K562 (cell line): ENCODE measurements at regions not wholly inside any gene's neighbourhood (a gene's known extent, or its start where the extent isn't known, plus 50 kb on each side); places are given as distances from the start of the nearest gene placed in this dataset.

Experiments
- ATAC-seq: fragments of 200-7000 bp; cut with Tn5 transposase; 3 replicates; pipeline ENCODE4 v1.9.1; 2020; ENCODE audit warnings: moderate library complexity
- BruUV-seq: library from RNA; stranded (reverse); fragments of 400-500 nt; replicated peaks from 2 replicates; lab custom pipeline; 2021; lab: Mats Ljungman, UMichigan
- CTCF ChIA-PET: fragments of 300-600 bp; formaldehyde crosslinking; extraction: SDS; loops from one replicate; lab custom pipeline; 2021; ENCODE audit warnings: low intra/inter-chr PET ratio; lab: Yijun Ruan, JAX
- POLR2A ChIA-PET: fragments of 300-600, 350-650 bp; sonication (Branson Sonifier 250); formaldehyde crosslinking; extraction: SDS; loops from one replicate; lab custom pipeline; 2021; ENCODE audit warnings: antibody characterized with exemption, inconsistent platforms; lab: Yijun Ruan, JAX
- DNase-seq, 4 experiments: peaks; one replicate each; pipeline versions ENCODE4 v3.0.0 to v3.0.0-alpha.2; 2011 to 2018; ENCODE audit warnings: low spot score in 3 of 4, mixed read lengths in 3 of 4; ENCODE audit errors: extremely low read depth in 1 of 4
- FAIRE-seq: peaks from 2 replicates; lab custom pipeline; 2011; peaks lifted over from hg19 to GRCh38; lab: Jason Lieb, UNC
- H2AFZ ChIP-seq: 2 replicates; pipeline ENCODE4 v1.6.0; 2011; ENCODE audit warnings: low read depth, low read length, control low read depth, inconsistent platforms
- H3K27ac ChIP-seq: fragments of 200-600 bp; 3 replicates; pipeline ENCODE4 v1.8.0; 2011; ENCODE audit warnings: low read depth, mild to moderate bottlenecking, control low read depth, inconsistent platforms, low read length, moderate library complexity, mixed read lengths; ENCODE audit errors: extremely low read depth
- H3K27me3 ChIP-seq, 2 experiments: fragments of 300-600 bp in 1 of 2; 2 replicates in 1 of 2; 3 replicates in 1 of 2; pipeline versions ENCODE4 v1.6.0 to v1.8.0; 2011; ENCODE audit warnings: inconsistent platforms in 2 of 2, low read length in 2 of 2, mild to moderate bottlenecking in 1 of 2, mixed read lengths in 1 of 2, moderate library complexity in 1 of 2; ENCODE audit not compliant: control insufficient read depth in 2 of 2, insufficient read depth in 2 of 2
- H3K36me3 ChIP-seq: fragments of 300-600 bp; 3 replicates; pipeline ENCODE4 v1.8.0; 2011; ENCODE audit warnings: mild to moderate bottlenecking, low read length, inconsistent platforms; ENCODE audit not compliant: control insufficient read depth, insufficient read depth
- H3K4me1 ChIP-seq, 2 experiments: fragments of 200-600 bp in 1 of 2; replicated peaks in 1 of 2; 2 replicates in 1 of 2; 3 replicates in 1 of 2; pipeline versions ENCODE4 v1.5.1 to v1.8.0; 2011; ENCODE audit warnings: inconsistent platforms in 2 of 2, low read length in 2 of 2, mild to moderate bottlenecking in 1 of 2, mixed read lengths in 1 of 2, moderate library complexity in 1 of 2; ENCODE audit not compliant: control insufficient read depth in 2 of 2, insufficient read depth in 2 of 2
- H3K4me2 ChIP-seq: 2 replicates; pipeline ENCODE4 v1.6.1; 2011; ENCODE audit warnings: low read length, control low read depth, inconsistent platforms, mixed read lengths; ENCODE audit not compliant: insufficient read depth
- H3K4me3 ChIP-seq: fragments of 200-600 bp; sonication (generic), shearing (Covaris generic); 2 replicates; pipeline ENCODE4 v1.5.1; 2016; ENCODE audit warnings: control low read depth, inconsistent platforms
- H3K79me2 ChIP-seq: fragments of 200-600 bp; 3 replicates; pipeline ENCODE4 v1.8.0; 2011; ENCODE audit warnings: low read length, inconsistent platforms; ENCODE audit not compliant: control insufficient read depth, insufficient read depth
- H3K9ac ChIP-seq, 2 experiments: 2 replicates each; pipeline versions ENCODE4 v1.6.0 to v1.6.1; 2011; ENCODE audit warnings: low read depth in 2 of 2, low read length in 2 of 2, control low read depth in 1 of 2, inconsistent platforms in 1 of 2, mild to moderate bottlenecking in 1 of 2, mixed read lengths in 1 of 2; ENCODE audit not compliant: insufficient read depth in 1 of 2
- H3K9me1 ChIP-seq: one replicate; pipeline ENCODE4 v1.6.0; 2011; ENCODE audit warnings: inconsistent platforms, mild to moderate bottlenecking, low read length, moderate library complexity; ENCODE audit not compliant: control insufficient read depth, insufficient read depth
- H3K9me3 ChIP-seq: replicated peaks from 2 replicates; pipeline ENCODE4 v1.5.1; 2011; ENCODE audit warnings: low read depth, low read length, inconsistent platforms; ENCODE audit not compliant: control insufficient read depth, insufficient read depth
- H4K20me1 ChIP-seq: replicated peaks from 2 replicates; pipeline ENCODE4 v1.6.1; 2011; ENCODE audit warnings: low read length, inconsistent platforms, mixed read lengths; ENCODE audit not compliant: control insufficient read depth, insufficient read depth
- CBX2 ChIP-seq: fragments of 200-600 bp; sonication (generic); IDR thresholded peaks from one replicate; pipeline ENCODE4 v1.6.1; 2012; ENCODE audit warnings: mild to moderate bottlenecking, low read length, inconsistent platforms; ENCODE audit not compliant: insufficient read depth, poor library complexity, severe bottlenecking
- CHD2 ChIP-seq: IDR thresholded peaks from 2 replicates; pipeline ENCODE4 v1.6.1; 2011; ENCODE audit warnings: low read depth, low read length
- FOS ChIP-seq: IDR thresholded peaks from 3 replicates; pipeline ENCODE4 v1.6.1; 2011; ENCODE audit not compliant: insufficient read length; ENCODE audit errors: extremely low read depth
- FOSL1 ChIP-seq: fragments of 200-800 bp; sonication (Bioruptor generic); conservative IDR thresholded peaks from 2 replicates; pipeline ENCODE4 v1.6.1; 2016; ENCODE audit warnings: missing genetic modification characterization, missing compliant biosample characterization
- HBP1 ChIP-seq: fragments of 450-650 bp; formaldehyde crosslinking; IDR thresholded peaks from 2 replicates; pipeline ENCODE4 v1.4.0; 2022; ENCODE audit warnings: missing genetic modification characterization
- MAFG ChIP-seq: fragments of 450-650 bp; conservative IDR thresholded peaks from 2 replicates; pipeline ENCODE4 v1.6.1; 2016; ENCODE audit warnings: missing genetic modification characterization, missing compliant biosample characterization
- MAX ChIP-seq: sonication (generic); formaldehyde crosslinking; IDR thresholded peaks from 2 replicates; pipeline ENCODE4 v1.9.0; 2022; ENCODE audit warnings: mild to moderate bottlenecking, missing genetic modification reagents
- SNRNP70 ChIP-seq: fragments of 200-400 bp; formaldehyde crosslinking; optimal IDR thresholded peaks from 2 replicates; pipeline ENCODE3; 2017; ENCODE audit warnings: low read depth, low read length
- SRSF3 ChIP-seq: fragments of 200-400 bp; formaldehyde crosslinking; IDR thresholded peaks from 2 replicates; pipeline ENCODE4 v1.6.1; 2016; ENCODE audit warnings: mild to moderate bottlenecking, low read length, moderate library complexity; ENCODE audit not compliant: insufficient read depth
- TCF7L2 ChIP-seq: fragments of 150-350 bp; IDR thresholded peaks from 2 replicates; pipeline ENCODE4 v1.6.1; 2016; ENCODE audit warnings: low read depth, mild to moderate bottlenecking, low read length, moderate library complexity
- ZFP1 ChIP-seq: fragments of 450-650 bp; formaldehyde crosslinking; IDR thresholded peaks from 2 replicates; pipeline ENCODE4 v1.4.0; 2020; ENCODE audit warnings: mild to moderate bottlenecking, mixed read lengths
- ZNF436 ChIP-seq: fragments of 250-450, 450-650 bp; sonication (Bioruptor Pico); formaldehyde crosslinking; IDR thresholded peaks from 2 replicates; pipeline ENCODE4 v1.7.0; 2020; ENCODE audit warnings: mild to moderate bottlenecking
- ZNF780A ChIP-seq: fragments of 250-450 bp; sonication (Bioruptor Pico); IDR thresholded peaks from 2 replicates; pipeline ENCODE4 v1.5.0; 2021; ENCODE audit warnings: mild to moderate bottlenecking
- WGBS: fragments of 100-300 bp; shearing (Covaris generic); methylation state at CpG from one replicate; pipeline ENCODE4 v1.1.6; 2016; ENCODE audit warnings: low coverage, mixed read lengths; ENCODE audit not compliant: insufficient coverage; ENCODE audit errors: missing lambda C conversion rate; 5-methylcytosine and 5-hydroxymethylcytosine counted together
- in situ Hi-C: fragments of 300-500 bp; cut with MboI; formaldehyde crosslinking; loops from 4 replicates; pipeline ENCODE4 v1.15.0; 2018; ENCODE audit warnings: inconsistent platforms, mixed read lengths
- intact Hi-C: fragments of 100-400 bp; cut with micrococcal nuclease; formaldehyde crosslinking; loops from 2 replicates; pipeline ENCODE4 v1.14.2; 2022
- TF ChIP-seq, protein P1 (sequence below): fragments of 450-650 bp; IDR thresholded peaks from 2 replicates; pipeline ENCODE4 v1.6.1; 2014; ENCODE audit warnings: low read depth, mild to moderate bottlenecking, moderate library complexity, borderline replicate concordance

GRCh38 chr7:12785473-12785872, 98.0 kb downstream of the ARL4A start:
- Histone ChIP-seq H3K9ac (no peak overlapping the region), H3K4me2 (no peak overlapping the region), H3K36me3 (no peaks in the 10 kb centered on the region), H3K79me2 (no peaks in the 10 kb centered on the region), H3K9me3 (no peaks in the 10 kb centered on the region; the same call in 1 of the 2 replicates), H2AFZ (peak overlapping the region; percentile 43; the same call in 1 of the 2 replicates), H3K4me1 (no peaks in the 10 kb centered on the region), H3K27ac (no peak overlapping the region), H3K27me3 (no peaks in the 10 kb centered on the region)
- FAIRE-seq: peak; percentile 44
- DNase-seq: no peak
- ChIA-PET CTCF (no interaction called here), POLR2A (interaction anchor here (0.6 kb wide), 1 partner anchor 1212 kb away, joined by 3 read pairs; no protein-coding TSS in a partner anchor)
- ATAC-seq: no peak
- TF ChIP-seq SNRNP70: no peak
- TF ChIP-seq MAFG: no peak
- TF ChIP-seq CBX2: no peak
- no peak for TF ChIP-seq TCF7L2
- TF ChIP-seq ZNF436: no peak
- TF ChIP-seq CHD2: no peak
- no peak for TF ChIP-seq HBP1 (CRISPR knock-in tag)
- TF ChIP-seq ZFP1 (CRISPR knock-in tag): no peak
- TF ChIP-seq, protein P1, sequence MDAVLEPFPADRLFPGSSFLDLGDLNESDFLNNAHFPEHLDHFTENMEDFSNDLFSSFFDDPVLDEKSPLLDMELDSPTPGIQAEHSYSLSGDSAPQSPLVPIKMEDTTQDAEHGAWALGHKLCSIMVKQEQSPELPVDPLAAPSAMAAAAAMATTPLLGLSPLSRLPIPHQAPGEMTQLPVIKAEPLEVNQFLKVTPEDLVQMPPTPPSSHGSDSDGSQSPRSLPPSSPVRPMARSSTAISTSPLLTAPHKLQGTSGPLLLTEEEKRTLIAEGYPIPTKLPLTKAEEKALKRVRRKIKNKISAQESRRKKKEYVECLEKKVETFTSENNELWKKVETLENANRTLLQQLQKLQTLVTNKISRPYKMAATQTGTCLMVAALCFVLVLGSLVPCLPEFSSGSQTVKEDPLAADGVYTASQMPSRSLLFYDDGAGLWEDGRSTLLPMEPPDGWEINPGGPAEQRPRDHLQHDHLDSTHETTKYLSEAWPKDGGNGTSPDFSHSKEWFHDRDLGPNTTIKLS: no peak
- TF ChIP-seq MAX (CRISPR knock-in tag): no peak
- no peak for TF ChIP-seq FOS
- no peak for TF ChIP-seq ZNF780A
- TF ChIP-seq FOSL1: no peak
- no peak for TF ChIP-seq SRSF3
- TF ChIP-seq, all 486 proteins: peak for 0
- no peaks in the 10 kb centered on the region for H4K20me1 ChIP-seq
- H3K4me3 ChIP-seq: no peak overlapping the region
- in situ Hi-C loops: no loop called here
- H3K9me1 ChIP-seq: no peaks in the 10 kb centered on the region
- no TSS peak for BruUV-seq
- 67% methylated on average over 4 of the region's 4 CpGs for WGBS
- intact Hi-C loops: no loop called here
